Right lobe of liver (tissue), 6 donors: ENCODE measurements at regions not wholly inside any gene's neighbourhood (a gene's known extent, or its start where the extent isn't known, plus 50 kb on each side); places are given as distances from the start of the nearest gene placed in this dataset.

Experiments used
- ATAC-seq, 4 donors: fragments of 200-7000 bp; cut with Tn5 transposase; one replicate each; pipeline ENCODE4 v1.9.1; 2020; ENCODE audit warnings: mild to moderate bottlenecking in 4 of 4, moderate library complexity in 4 of 4
- DNase-seq, 3 donors: peaks; one replicate each; pipeline ENCODE4 v3.0.0-alpha.2; 2020
- H3K27ac ChIP-seq, 3 donors: fragments of 200-600 bp; one replicate each; pipeline ENCODE4 v1.8.0; 2022
- H3K27me3 ChIP-seq, 2 donors: fragments of 200-600 bp; one replicate each; pipeline ENCODE4 v1.8.0; 2022
- H3K36me3 ChIP-seq, 4 donors: fragments of 200-600 bp; sonication (generic) in 1 of 4; one replicate each; pipeline versions ENCODE4 v1.5.1 to v1.8.0; 2017 to 2022; ENCODE audit warnings: control low read depth in 1 of 4
- H3K4me1 ChIP-seq, 4 donors: fragments of 200-600 bp; sonication (generic) in 1 of 4; one replicate each; pipeline versions ENCODE4 v1.5.1 to v1.8.0; 2017 to 2022; ENCODE audit warnings: control low read depth in 1 of 4
- H3K4me3 ChIP-seq, 3 donors: fragments of 200-600 bp; one replicate each; pipeline ENCODE4 v1.8.0; 2022
- H3K9me3 ChIP-seq, 4 donors: fragments of 200-600 bp; sonication (generic) in 1 of 4; one replicate each; pipeline versions ENCODE4 v1.5.1 to v1.8.0; 2017 to 2022; ENCODE audit warnings: control low read depth in 1 of 4
- POLR2A ChIP-seq: fragments of 450-650 bp; IDR thresholded peaks from one replicate; pipeline ENCODE4 v1.6.1; 2017; ENCODE audit warnings: antibody characterized with exemption, mild to moderate bottlenecking
- whole genome bisulfite sequencing: methylation state at CpG from one replicate; pipeline ENCODE4 v1.1.6; 2018; ENCODE audit warnings: low coverage, low lambda C conversion rate; ENCODE audit not compliant: insufficient coverage; ENCODE audit errors: missing lambda C conversion rate; 5-methylcytosine and 5-hydroxymethylcytosine counted together
- intact Hi-C, 2 donors: fragments of 100-400 bp; cut with DNase I; formaldehyde crosslinking; loops; one replicate each; pipeline versions ENCODE4 v1.11.2 to v1.14.1; 2022
- TF ChIP-seq, protein P1 (sequence below), 4 donors: fragments of 200-600 bp in 3 of 4; fragments of 450-650 bp in 1 of 4; IDR thresholded peaks; one replicate each; pipeline versions ENCODE4 v1.5.1 to v1.8.0; 2016 to 2022; ENCODE audit warnings: antibody characterized with exemption in 4 of 4, mild to moderate bottlenecking in 2 of 4
- donor health status: DM: no; HTN: yes; CAD: no.
- donor health status: DM: no; HTN: no; CAD: no.
- donor health status: DM: no; HTN: no; CAD: no.
- donor health status: DM: no; HTN: yes; CAD: no.
- donor health status: DM: no; HTN: yes; CAD: no.

DNA sequence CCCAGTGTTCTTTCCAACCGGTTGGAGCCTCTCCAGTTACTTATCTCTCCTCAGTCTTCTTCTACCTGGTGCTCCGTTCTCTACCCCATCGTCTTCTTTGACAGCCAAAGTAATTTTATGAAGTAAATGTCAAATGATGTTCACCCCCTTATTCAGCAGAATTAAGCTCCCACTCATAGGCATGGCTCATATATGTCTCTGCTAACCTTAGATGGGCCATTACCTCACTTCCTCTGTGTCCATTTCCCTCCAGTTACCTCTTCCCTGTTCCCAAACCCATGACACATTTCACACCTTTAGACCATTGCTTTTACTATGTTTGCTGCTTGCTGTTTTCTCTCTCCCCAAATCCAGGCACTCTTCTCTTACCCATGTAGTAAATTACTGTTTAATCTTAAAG is 607.0 kb downstream of the RNF144A start:
- Histone ChIP-seq H3K4me1 (no peaks in the 10 kb centered on the region), H3K36me3 (no peaks in the 10 kb centered on the region), H3K9me3 (no peaks in the 10 kb centered on the region), H3K4me3 (no peak overlapping the region), H3K27ac (no peak overlapping the region), H3K27me3 (no peaks in the 10 kb centered on the region)
- no peak for DNase-seq
- ATAC-seq = no peak
- TF ChIP-seq, protein P1, sequence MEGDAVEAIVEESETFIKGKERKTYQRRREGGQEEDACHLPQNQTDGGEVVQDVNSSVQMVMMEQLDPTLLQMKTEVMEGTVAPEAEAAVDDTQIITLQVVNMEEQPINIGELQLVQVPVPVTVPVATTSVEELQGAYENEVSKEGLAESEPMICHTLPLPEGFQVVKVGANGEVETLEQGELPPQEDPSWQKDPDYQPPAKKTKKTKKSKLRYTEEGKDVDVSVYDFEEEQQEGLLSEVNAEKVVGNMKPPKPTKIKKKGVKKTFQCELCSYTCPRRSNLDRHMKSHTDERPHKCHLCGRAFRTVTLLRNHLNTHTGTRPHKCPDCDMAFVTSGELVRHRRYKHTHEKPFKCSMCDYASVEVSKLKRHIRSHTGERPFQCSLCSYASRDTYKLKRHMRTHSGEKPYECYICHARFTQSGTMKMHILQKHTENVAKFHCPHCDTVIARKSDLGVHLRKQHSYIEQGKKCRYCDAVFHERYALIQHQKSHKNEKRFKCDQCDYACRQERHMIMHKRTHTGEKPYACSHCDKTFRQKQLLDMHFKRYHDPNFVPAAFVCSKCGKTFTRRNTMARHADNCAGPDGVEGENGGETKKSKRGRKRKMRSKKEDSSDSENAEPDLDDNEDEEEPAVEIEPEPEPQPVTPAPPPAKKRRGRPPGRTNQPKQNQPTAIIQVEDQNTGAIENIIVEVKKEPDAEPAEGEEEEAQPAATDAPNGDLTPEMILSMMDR (IDR thresholded peaks at IDR 0.05) = no peak
- no peak for TF ChIP-seq POLR2A
- WGBS = 59% methylated on average over 2 of the region's 3 CpGs
- intact Hi-C loops = no loop called here

DNA sequence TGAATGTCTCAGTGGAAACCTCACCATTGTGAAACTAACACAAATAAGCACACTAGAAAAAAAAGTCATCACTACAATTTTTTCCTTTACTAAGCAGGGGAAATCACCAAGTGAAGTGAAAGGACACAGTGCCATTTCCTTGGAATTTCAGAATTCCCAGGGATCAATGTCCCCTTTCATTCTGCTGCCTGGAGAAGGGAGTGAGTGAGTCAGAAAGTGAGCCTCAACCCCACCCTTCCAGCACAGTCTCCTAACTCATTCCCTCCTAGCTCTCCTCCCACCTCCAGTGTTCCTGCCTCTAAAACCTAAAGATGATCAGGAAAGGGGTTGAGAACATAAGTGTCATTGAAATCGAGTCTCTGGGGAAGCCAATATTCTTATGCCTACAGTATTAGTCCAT is 608.5 kb downstream of the RNF144A start:
- no peak for DNase-seq
- Histone ChIP-seq H3K27me3 (no peaks in the 10 kb centered on the region), H3K4me1 (no peaks in the 10 kb centered on the region), H3K36me3 (no peaks in the 10 kb centered on the region), H3K9me3 (no peaks in the 10 kb centered on the region), H3K4me3 (no peak overlapping the region), H3K27ac (no peak overlapping the region)
- ATAC-seq = no peak
- intact Hi-C loops = no loop called here
- WGBS = 45% methylated on average over 1 of the region's 1 CpG
- TF ChIP-seq POLR2A = no peak
- TF ChIP-seq, protein P1 (IDR thresholded peaks at IDR 0.05) = no peak

DNA sequence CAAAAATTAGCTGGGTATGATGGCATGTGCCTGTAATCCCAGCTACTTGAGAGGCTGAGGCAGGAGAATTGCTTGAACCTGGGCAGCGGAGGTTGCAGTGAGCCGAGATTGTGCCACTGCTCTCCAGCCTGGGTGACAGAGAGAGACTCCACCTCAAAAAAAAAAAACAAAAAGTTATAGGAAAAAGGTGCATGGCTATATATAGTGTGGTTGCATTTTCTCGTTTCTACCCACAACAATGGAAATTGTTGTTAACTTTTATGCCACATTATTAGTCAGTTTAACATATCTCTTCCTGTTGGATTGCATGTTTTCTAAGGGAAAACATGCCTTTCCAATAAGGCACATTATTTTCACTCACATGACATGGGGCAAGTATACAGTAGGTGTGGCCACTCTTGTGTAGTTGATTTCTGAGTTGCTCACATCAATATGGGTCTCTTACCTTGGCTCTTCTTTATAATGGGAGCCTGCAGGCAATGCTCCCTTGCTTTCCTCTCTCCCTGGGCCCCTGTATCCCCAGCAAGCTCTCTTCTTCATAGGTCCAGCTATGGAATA is 610.0 kb downstream of the RNF144A start:
- WGBS = 60% methylated on average over 3 of the region's 3 CpGs
- no peak overlapping the region for H3K4me3 ChIP-seq
- no peaks in the 10 kb centered on the region for H3K4me1 ChIP-seq
- H3K9me3 ChIP-seq = no peaks in the 10 kb centered on the region
- no peak overlapping the region for H3K27ac ChIP-seq
- no peak for TF ChIP-seq POLR2A
- TF ChIP-seq, protein P1 (IDR thresholded peaks at IDR 0.05) = no peak
- no peak for ATAC-seq
- DNase-seq = no peak
- no peaks in the 10 kb centered on the region for H3K36me3 ChIP-seq
- intact Hi-C loops = no loop called here
- no peaks in the 10 kb centered on the region for H3K27me3 ChIP-seq

DNA sequence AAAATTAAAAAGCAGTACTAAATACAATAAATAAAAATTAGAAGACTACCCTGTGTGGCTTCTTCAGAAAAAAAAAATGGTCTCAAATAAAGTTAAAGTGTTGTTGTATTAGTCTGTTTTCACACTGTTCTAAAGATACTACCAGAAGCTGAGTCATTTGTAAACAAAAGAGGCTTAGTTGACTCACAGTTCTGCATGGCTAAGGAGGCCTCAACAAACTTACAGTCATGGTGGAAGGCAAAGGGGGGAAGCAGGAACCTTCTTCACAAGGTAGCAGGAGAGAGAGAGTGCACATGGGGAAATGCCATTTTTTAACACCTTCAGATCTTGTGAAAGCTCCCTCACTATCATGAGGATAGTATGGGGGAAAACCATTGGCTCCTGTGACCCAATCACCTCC is 612.8 kb downstream of the RNF144A start:
- Histone ChIP-seq H3K9me3 (no peaks in the 10 kb centered on the region), H3K4me3 (no peak overlapping the region), H3K27ac (no peak overlapping the region), H3K36me3 (no peaks in the 10 kb centered on the region), H3K27me3 (no peaks in the 10 kb centered on the region), H3K4me1 (no peaks in the 10 kb centered on the region)
- TF ChIP-seq POLR2A = no peak
- TF ChIP-seq, protein P1 (IDR thresholded peaks at IDR 0.05) = no peak
- intact Hi-C loops = no loop called here
- ATAC-seq (no peak), DNase-seq (no peak)

DNA sequence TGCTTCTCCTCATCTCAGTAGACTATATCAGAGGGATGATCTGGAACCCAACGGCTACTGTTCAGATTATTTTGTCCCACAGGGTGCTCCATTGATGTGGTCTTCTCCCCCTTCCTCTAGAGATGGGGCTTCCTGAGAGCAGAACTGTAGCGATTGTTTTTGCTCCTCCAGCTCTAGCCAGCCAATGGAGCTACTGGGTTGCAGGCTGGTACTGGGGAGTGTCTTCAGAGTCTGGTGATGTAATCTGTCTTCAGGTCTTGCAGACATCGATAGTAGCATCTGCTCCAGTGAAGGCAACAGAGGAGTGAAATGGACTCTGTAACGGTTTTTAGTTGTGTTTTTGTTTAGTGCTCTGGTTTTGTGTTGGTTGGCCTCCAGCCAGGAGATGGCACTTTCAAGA is 621.9 kb downstream of the RNF144A start:
- no peaks in the 10 kb centered on the region for H3K36me3 ChIP-seq
- DNase-seq (no peak), ATAC-seq (no peak)
- intact Hi-C loops = no loop called here
- no peaks in the 10 kb centered on the region for H3K9me3 ChIP-seq
- H3K4me3 ChIP-seq = no peak overlapping the region
- no peaks in the 10 kb centered on the region for H3K27me3 ChIP-seq
- 84% methylated on average over 4 of the region's 4 CpGs for WGBS
- no peak overlapping the region for H3K27ac ChIP-seq
- H3K4me1 ChIP-seq = no peaks in the 10 kb centered on the region
- TF ChIP-seq, protein P1 (IDR thresholded peaks at IDR 0.05) = no peak
- TF ChIP-seq POLR2A = no peak
